ENCODE measurements at regions not wholly inside any gene's neighbourhood (a gene's known extent, or its start where the extent isn't known, plus 50 kb on each side); places are given as distances from the start of the nearest gene placed in this dataset.
"Not testable (repeated sequence)": the region's sequence is repeated elsewhere in the genome, so short reads cannot be mapped to it uniquely, and the experiment has no call there.

- DNase-seq = not testable (repeated sequence)
Observed at GRCh38 chr15:39262995-39263772, 317.7 kb upstream of the THBS1 start.

GRCh38 chr15:39265261-39265660 lies 315.6 kb upstream of the THBS1 start:
- DNase-seq = no peak

- no peak for DNase-seq
Observed at GRCh38 chr15:39266890-39267289, 314.0 kb upstream of the THBS1 start.

- DNase-seq = no peak
Observed at GRCh38 chr15:39267685-39268084, 313.2 kb upstream of the THBS1 start.

- DNase-seq = no peak
Observed at GRCh38 chr15:39269352-39269751, 311.5 kb upstream of the THBS1 start.

- DNase-seq = no peak
Observed at GRCh38 chr15:39269821-39270220, 311.1 kb upstream of the THBS1 start.

- DNase-seq = no peak
Observed at GRCh38 chr15:39270221-39270855, 310.5 kb upstream of the THBS1 start.

- no peak for DNase-seq
Observed at GRCh38 chr15:39270934-39271333, 309.9 kb upstream of the THBS1 start.

- no peak for DNase-seq
Observed at GRCh38 chr15:39272901-39273300, 308.0 kb upstream of the THBS1 start.

- no peak for DNase-seq
Observed at GRCh38 chr15:39273717-39274411, 307.0 kb upstream of the THBS1 start.

GRCh38 chr15:39275066-39275465 lies 305.8 kb upstream of the THBS1 start:
- DNase-seq = no peak

GRCh38 chr15:39279311-39279710 lies 301.6 kb upstream of the THBS1 start:
- DNase-seq = no peak

- DNase-seq = no peak
Observed at GRCh38 chr15:39281094-39281493, 299.8 kb upstream of the THBS1 start.

- DNase-seq = no peak
Observed at GRCh38 chr15:39282663-39283208, 298.1 kb upstream of the THBS1 start.

- no peak for DNase-seq
Observed at GRCh38 chr15:39283531-39283930, 297.3 kb upstream of the THBS1 start.

- no peak for DNase-seq
Observed at GRCh38 chr15:39285071-39285470, 295.8 kb upstream of the THBS1 start.

GRCh38 chr15:39285663-39286062 lies 295.2 kb upstream of the THBS1 start:
- no peak for DNase-seq

- no peak for DNase-seq
Observed at GRCh38 chr15:39286706-39287105, 294.2 kb upstream of the THBS1 start.

- no peak for DNase-seq
Observed at GRCh38 chr15:39287322-39288195, 293.3 kb upstream of the THBS1 start.

- DNase-seq = no peak
Observed at GRCh38 chr15:39290711-39291435, 290.0 kb upstream of the THBS1 start.

- no peak for DNase-seq
Observed at GRCh38 chr15:39291690-39292089, 289.2 kb upstream of the THBS1 start.

- no peak for DNase-seq
Observed at GRCh38 chr15:39296955-39297354, 283.9 kb upstream of the THBS1 start.

Data from NCI-H1436 treated with DMSO at 0.1 percent for 48 hours (cell line).